Stimulated activated CD4-positive, alpha-beta T cell treated with anti-CD3 and anti-CD28 coated beads, Interleukin-2, amount 100 ng/mL, for 48 hours (primary cell): ENCODE measurements at regions not wholly inside any gene's neighbourhood (a gene's known extent, or its start where the extent isn't known, plus 50 kb on each side); places are given as distances from the start of the nearest gene placed in this dataset.

Source experiments
- DNase-seq, 2 donors: peaks; one replicate each; pipeline ENCODE4 v3.0.0-alpha.2; 2020

- no peak for DNase-seq
Measured at GRCh38 chr12:94777936-94778335, 127.6 kb upstream of the TMCC3 start.

GRCh38 chr12:94775710-94776109 lies 125.4 kb upstream of the TMCC3 start:
- no peak for DNase-seq

- no peak for DNase-seq
Measured at GRCh38 chr12:94771741-94772140, 121.4 kb upstream of the TMCC3 start.

- DNase-seq = no peak
Measured at GRCh38 chr12:94771199-94771598, 120.8 kb upstream of the TMCC3 start.

- DNase-seq = no peak
Measured at GRCh38 chr12:94770791-94771190, 120.4 kb upstream of the TMCC3 start.

- no peak for DNase-seq
Measured at GRCh38 chr12:94769776-94770759, 119.7 kb upstream of the TMCC3 start.

GRCh38 chr12:94769047-94769420 lies 118.7 kb upstream of the TMCC3 start:
- no peak for DNase-seq

GRCh38 chr12:94768398-94769046 lies 118.2 kb upstream of the TMCC3 start:
- no peak for DNase-seq

- no peak for DNase-seq
Measured at GRCh38 chr12:94767956-94768355, 117.6 kb upstream of the TMCC3 start.

GRCh38 chr12:94766397-94766796 lies 116.0 kb upstream of the TMCC3 start:
- DNase-seq = no peak

GRCh38 chr12:94763462-94763861 lies 113.1 kb upstream of the TMCC3 start:
- no peak for DNase-seq

- DNase-seq = no peak
Measured at GRCh38 chr12:94762943-94763342, 112.6 kb upstream of the TMCC3 start.

- no peak for DNase-seq
Measured at GRCh38 chr12:94762259-94762942, 112.0 kb upstream of the TMCC3 start.

- no peak for DNase-seq
Measured at GRCh38 chr12:94761559-94761958, 111.2 kb upstream of the TMCC3 start.

GRCh38 chr12:94760786-94761185 lies 110.4 kb upstream of the TMCC3 start:
- no peak for DNase-seq

- no peak for DNase-seq
Measured at GRCh38 chr12:94756789-94757188, 106.4 kb upstream of the TMCC3 start.

- no peak for DNase-seq
Measured at GRCh38 chr12:94755598-94755997, 105.2 kb upstream of the TMCC3 start.

GRCh38 chr12:94754653-94755052 lies 104.3 kb upstream of the TMCC3 start:
- DNase-seq = no peak

- DNase-seq = no peak
Measured at GRCh38 chr12:94753036-94753679, 102.8 kb upstream of the TMCC3 start.

- DNase-seq = no peak
Measured at GRCh38 chr12:94750864-94751263, 100.5 kb upstream of the TMCC3 start.

- no peak for DNase-seq
Measured at GRCh38 chr12:94749890-94750289, 99.5 kb upstream of the TMCC3 start.

GRCh38 chr12:94749455-94749854 lies 99.1 kb upstream of the TMCC3 start:
- DNase-seq = no peak
